HepG2 (cell line): ENCODE measurements at regions not wholly inside any gene's neighbourhood (a gene's known extent, or its start where the extent isn't known, plus 50 kb on each side); places are given as distances from the start of the nearest gene placed in this dataset.

Source experiments
- DNMT1 ChIP-seq: sonication (generic); formaldehyde crosslinking; IDR thresholded peaks from 2 replicates; pipeline ENCODE4 v1.5.1; 2020; ENCODE audit warnings: mild to moderate bottlenecking, missing genetic modification reagents
- EP300 ChIP-seq, 3 experiments: sonication (generic) in 1 of 3; formaldehyde crosslinking in 1 of 3; IDR thresholded peaks; 2 replicates each; pipeline versions ENCODE4 v1.5.1 to v1.6.1; 2011 to 2020; ENCODE audit warnings: low read depth in 2 of 3, low read length in 2 of 3, borderline replicate concordance in 1 of 3, improper control_type of control experiment in 1 of 3, mild to moderate bottlenecking in 1 of 3, missing genetic modification reagents in 1 of 3, moderate library complexity in 1 of 3
- HES4 ChIP-seq: sonication (generic); formaldehyde crosslinking; IDR thresholded peaks from 2 replicates; pipeline ENCODE4 v1.9.0; 2021; ENCODE audit warnings: mild to moderate bottlenecking, missing genetic modification reagents, borderline replicate concordance
- HNRNPH1 ChIP-seq: fragments of 200-400 bp; formaldehyde crosslinking; optimal IDR thresholded peaks from 2 replicates; pipeline ENCODE3; 2017; ENCODE audit warnings: mild to moderate bottlenecking, low read depth, low read length
- KDM5A ChIP-seq: fragments of 200-600 bp; sonication (generic); IDR thresholded peaks from 2 replicates; pipeline ENCODE4 v1.7.0; 2018; ENCODE audit warnings: antibody characterized with exemption, mild to moderate bottlenecking, low read length, borderline replicate concordance
- KLF15 ChIP-seq: sonication (generic); formaldehyde crosslinking; IDR thresholded peaks from 2 replicates; pipeline ENCODE4 v1.8.1; 2023; ENCODE audit warnings: borderline replicate concordance, mild to moderate bottlenecking, inconsistent platforms, missing genetic modification reagents, mixed read lengths
- RELA ChIP-seq: sonication (generic); formaldehyde crosslinking; IDR thresholded peaks from 2 replicates; pipeline ENCODE4 v1.4.0; 2020; ENCODE audit warnings: missing genetic modification reagents
- ZC3H13 ChIP-seq: sonication (generic); formaldehyde crosslinking; IDR thresholded peaks from 2 replicates; pipeline ENCODE4 v1.8.1; 2023; ENCODE audit warnings: mild to moderate bottlenecking, missing genetic modification reagents, moderate library complexity
- ZNF549 ChIP-seq: sonication (generic); formaldehyde crosslinking; IDR thresholded peaks from 2 replicates; pipeline ENCODE4 v1.5.0; 2020; ENCODE audit warnings: missing genetic modification reagents
- ZNF562 ChIP-seq: sonication (generic); formaldehyde crosslinking; IDR thresholded peaks from 2 replicates; pipeline ENCODE4 v1.8.0; 2022; ENCODE audit warnings: missing genetic modification reagents, borderline replicate concordance
- ZNF652 ChIP-seq: IDR thresholded peaks from 2 replicates; pipeline ENCODE4 v1.6.1; 2016; ENCODE audit warnings: low read depth, borderline replicate concordance
- ZNF678 ChIP-seq: sonication (generic); formaldehyde crosslinking; IDR thresholded peaks from 2 replicates; pipeline ENCODE4 v1.4.0; 2020; ENCODE audit warnings: mild to moderate bottlenecking, missing genetic modification reagents
- ZNF768 ChIP-seq: sonication (generic); formaldehyde crosslinking; IDR thresholded peaks from 2 replicates; pipeline ENCODE4 v1.4.0; 2020; ENCODE audit warnings: missing genetic modification reagents
- TF ChIP-seq, protein P1 (sequence below): sonication (generic); formaldehyde crosslinking; IDR thresholded peaks from 2 replicates; pipeline ENCODE4 v1.4.0; 2020; ENCODE audit warnings: low read depth, mild to moderate bottlenecking, missing genetic modification reagents
- TF ChIP-seq, protein P2 (sequence below): fragments of 450-650 bp; IDR thresholded peaks from 2 replicates; pipeline ENCODE4 v1.6.1; 2017; ENCODE audit warnings: mild to moderate bottlenecking
- TF ChIP-seq, protein P3 (sequence below): sonication (generic); formaldehyde crosslinking; IDR thresholded peaks from 2 replicates; pipeline ENCODE4 v1.5.0; 2020; ENCODE audit warnings: missing genetic modification reagents
- TF ChIP-seq, protein P4 (sequence below): sonication (generic); formaldehyde crosslinking; IDR thresholded peaks from 2 replicates; pipeline ENCODE4 v1.8.1; 2023; ENCODE audit warnings: mild to moderate bottlenecking, inconsistent platforms, moderate library complexity, missing genetic modification reagents, borderline replicate concordance
- TF ChIP-seq, protein P5 (sequence below): IDR thresholded peaks from 2 replicates; pipeline ENCODE4 v1.6.1; 2016; ENCODE audit warnings: missing biosample characterization, missing genetic modification reagents, low read depth
- TF ChIP-seq, protein P6 (sequence below): sonication (generic); formaldehyde crosslinking; IDR thresholded peaks from 2 replicates; pipeline ENCODE4 v1.8.0; 2022; ENCODE audit warnings: mild to moderate bottlenecking, missing genetic modification reagents, moderate library complexity

DNA sequence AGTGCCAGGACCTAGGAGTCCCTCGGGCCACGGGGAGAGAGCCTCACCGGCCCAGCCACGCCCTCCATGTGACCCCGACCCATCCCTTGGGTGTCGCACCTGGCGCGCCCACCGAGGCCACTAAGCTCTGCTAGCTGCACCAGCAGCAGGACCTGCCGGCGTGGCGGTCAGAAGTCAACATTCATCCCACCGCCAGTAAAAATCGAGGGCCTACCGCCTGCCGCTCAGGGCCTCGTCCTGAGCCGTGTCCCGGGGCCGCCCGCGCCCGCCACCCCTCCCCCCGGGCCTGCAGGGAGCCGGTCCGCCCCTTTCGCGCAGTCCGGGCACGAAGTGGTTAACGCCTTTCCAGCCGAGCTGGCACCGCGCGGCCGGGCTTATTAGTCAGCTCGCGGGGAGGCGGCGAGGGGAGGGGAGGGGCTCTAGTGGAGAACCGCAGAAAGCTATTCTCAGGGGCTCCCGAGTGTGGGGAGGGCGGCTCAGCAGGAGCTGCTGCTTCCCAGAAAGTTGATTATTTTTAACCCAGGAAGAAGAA lies 124.4 kb downstream of the C9orf50 start (continued):
- TF ChIP-seq, protein P1, sequence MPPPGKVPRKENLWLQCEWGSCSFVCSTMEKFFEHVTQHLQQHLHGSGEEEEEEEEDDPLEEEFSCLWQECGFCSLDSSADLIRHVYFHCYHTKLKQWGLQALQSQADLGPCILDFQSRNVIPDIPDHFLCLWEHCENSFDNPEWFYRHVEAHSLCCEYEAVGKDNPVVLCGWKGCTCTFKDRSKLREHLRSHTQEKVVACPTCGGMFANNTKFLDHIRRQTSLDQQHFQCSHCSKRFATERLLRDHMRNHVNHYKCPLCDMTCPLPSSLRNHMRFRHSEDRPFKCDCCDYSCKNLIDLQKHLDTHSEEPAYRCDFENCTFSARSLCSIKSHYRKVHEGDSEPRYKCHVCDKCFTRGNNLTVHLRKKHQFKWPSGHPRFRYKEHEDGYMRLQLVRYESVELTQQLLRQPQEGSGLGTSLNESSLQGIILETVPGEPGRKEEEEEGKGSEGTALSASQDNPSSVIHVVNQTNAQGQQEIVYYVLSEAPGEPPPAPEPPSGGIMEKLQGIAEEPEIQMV, result no peak
- TF ChIP-seq, protein P2, sequence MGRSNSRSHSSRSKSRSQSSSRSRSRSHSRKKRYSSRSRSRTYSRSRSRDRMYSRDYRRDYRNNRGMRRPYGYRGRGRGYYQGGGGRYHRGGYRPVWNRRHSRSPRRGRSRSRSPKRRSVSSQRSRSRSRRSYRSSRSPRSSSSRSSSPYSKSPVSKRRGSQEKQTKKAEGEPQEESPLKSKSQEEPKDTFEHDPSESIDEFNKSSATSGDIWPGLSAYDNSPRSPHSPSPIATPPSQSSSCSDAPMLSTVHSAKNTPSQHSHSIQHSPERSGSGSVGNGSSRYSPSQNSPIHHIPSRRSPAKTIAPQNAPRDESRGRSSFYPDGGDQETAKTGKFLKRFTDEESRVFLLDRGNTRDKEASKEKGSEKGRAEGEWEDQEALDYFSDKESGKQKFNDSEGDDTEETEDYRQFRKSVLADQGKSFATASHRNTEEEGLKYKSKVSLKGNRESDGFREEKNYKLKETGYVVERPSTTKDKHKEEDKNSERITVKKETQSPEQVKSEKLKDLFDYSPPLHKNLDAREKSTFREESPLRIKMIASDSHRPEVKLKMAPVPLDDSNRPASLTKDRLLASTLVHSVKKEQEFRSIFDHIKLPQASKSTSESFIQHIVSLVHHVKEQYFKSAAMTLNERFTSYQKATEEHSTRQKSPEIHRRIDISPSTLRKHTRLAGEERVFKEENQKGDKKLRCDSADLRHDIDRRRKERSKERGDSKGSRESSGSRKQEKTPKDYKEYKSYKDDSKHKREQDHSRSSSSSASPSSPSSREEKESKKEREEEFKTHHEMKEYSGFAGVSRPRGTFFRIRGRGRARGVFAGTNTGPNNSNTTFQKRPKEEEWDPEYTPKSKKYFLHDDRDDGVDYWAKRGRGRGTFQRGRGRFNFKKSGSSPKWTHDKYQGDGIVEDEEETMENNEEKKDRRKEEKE, result no peak
- TF ChIP-seq, protein P3, sequence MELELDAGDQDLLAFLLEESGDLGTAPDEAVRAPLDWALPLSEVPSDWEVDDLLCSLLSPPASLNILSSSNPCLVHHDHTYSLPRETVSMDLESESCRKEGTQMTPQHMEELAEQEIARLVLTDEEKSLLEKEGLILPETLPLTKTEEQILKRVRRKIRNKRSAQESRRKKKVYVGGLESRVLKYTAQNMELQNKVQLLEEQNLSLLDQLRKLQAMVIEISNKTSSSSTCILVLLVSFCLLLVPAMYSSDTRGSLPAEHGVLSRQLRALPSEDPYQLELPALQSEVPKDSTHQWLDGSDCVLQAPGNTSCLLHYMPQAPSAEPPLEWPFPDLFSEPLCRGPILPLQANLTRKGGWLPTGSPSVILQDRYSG, result 0 out of 2 replicates have a peak, but pooled peaks have one; percentile 66
- peak in 1 of 2 experiments; percentile 24; a peak in 1 of 4 replicates for TF ChIP-seq EP300 (IDR thresholded peaks at IDR 0.05; ENCODE audit: low read depth in 2 of 2, low read length in 2 of 2)
- TF ChIP-seq EP300 (CRISPR knock-in tag; IDR thresholded peaks at IDR 0.05; ENCODE audit: borderline replicate concordance), result peak; percentile 33; the same call in 1 of the 2 replicates
- no peak for TF ChIP-seq KLF15 (CRISPR knock-in tag)
- no peak for TF ChIP-seq ZNF562 (CRISPR knock-in tag)
- no peak; the same call in 1 of the 2 replicates for TF ChIP-seq HES4
- TF ChIP-seq, protein P4, sequence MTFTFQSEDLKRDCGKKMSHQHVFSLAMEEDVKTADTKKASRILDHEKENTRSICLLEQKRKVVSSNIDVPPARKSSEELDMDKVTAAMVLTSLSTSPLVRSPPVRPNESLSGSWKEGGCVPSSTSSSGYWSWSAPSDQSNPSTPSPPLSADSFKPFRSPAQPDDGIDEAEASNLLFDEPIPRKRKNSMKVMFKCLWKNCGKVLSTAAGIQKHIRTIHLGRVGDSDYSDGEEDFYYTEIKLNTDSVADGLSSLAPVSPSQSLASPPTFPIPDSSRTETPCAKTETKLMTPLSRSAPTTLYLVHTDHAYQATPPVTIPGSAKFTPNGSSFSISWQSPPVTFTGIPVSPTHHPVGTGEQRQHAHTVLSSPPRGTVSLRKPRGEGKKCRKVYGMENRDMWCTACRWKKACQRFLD, result peak; percentile 73; the same call in 1 of the 2 replicates
- TF ChIP-seq ZNF678 (CRISPR knock-in tag), result peak; percentile 41; the same call in 1 of the 2 replicates
- no peak for TF ChIP-seq DNMT1 (CRISPR knock-in tag)
- TF ChIP-seq ZNF549 (CRISPR knock-in tag), result no peak
- peak; percentile 24; the same call in 1 of the 2 replicates for TF ChIP-seq KDM5A
- TF ChIP-seq, protein P5, sequence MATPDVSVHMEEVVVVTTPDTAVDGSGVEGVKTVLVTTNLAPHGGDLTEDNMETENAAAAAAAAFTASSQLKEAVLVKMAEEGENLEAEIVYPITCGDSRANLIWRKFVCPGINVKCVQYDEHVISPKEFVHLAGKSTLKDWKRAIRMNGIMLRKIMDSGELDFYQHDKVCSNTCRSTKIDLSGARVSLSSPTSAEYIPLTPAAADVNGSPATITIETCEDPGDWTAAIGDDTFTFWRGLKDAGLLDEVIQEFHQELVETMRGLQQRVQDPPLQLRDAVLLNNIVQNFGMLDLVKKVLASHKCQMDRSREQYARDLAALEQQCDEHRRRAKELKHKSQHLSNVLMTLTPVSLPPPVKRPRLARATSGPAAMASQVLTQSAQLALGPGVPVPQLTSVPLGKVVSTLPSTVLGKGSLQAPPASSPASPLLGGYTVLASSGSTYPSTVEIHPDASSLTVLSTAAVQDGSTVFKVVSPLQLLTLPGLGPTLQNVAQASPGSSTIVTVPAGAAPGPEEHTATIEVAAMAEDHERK (CRISPR knock-in tag), result no peak
- peak; percentile 98 for TF ChIP-seq ZNF652 (CRISPR knock-in tag)
- peak; percentile 52; the same call in 1 of the 2 replicates for TF ChIP-seq ZC3H13 (CRISPR knock-in tag)
- TF ChIP-seq ZNF768 (CRISPR knock-in tag), result peak; percentile 50; the same call in 1 of the 2 replicates
- no peak for TF ChIP-seq HNRNPH1
- TF ChIP-seq, protein P6, sequence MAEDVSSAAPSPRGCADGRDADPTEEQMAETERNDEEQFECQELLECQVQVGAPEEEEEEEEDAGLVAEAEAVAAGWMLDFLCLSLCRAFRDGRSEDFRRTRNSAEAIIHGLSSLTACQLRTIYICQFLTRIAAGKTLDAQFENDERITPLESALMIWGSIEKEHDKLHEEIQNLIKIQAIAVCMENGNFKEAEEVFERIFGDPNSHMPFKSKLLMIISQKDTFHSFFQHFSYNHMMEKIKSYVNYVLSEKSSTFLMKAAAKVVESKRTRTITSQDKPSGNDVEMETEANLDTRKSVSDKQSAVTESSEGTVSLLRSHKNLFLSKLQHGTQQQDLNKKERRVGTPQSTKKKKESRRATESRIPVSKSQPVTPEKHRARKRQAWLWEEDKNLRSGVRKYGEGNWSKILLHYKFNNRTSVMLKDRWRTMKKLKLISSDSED (CRISPR knock-in tag), result 0 out of 2 replicates have a peak, but pooled peaks have one; percentile 42
- TF ChIP-seq RELA (CRISPR knock-in tag), result no peak
